LNCaP clone FGC (cell line): ENCODE measurements at regions not wholly inside any gene's neighbourhood (a gene's known extent, or its start where the extent isn't known, plus 50 kb on each side); places are given as distances from the start of the nearest gene placed in this dataset.

ENCODE experiments used
- DNase-seq: peaks from one replicate; pipeline ENCODE4 v3.0.0-alpha.2; 2011; ENCODE audit warnings: low read depth
- H3K4me3 ChIP-seq: 2 replicates; pipeline ENCODE4 v1.5.1; 2011; ENCODE audit warnings: mild to moderate bottlenecking, low read depth, low read length, control low read depth
- CTCF ChIP-seq: IDR thresholded peaks from 2 replicates; pipeline ENCODE4 v1.5.1; 2012; ENCODE audit warnings: mild to moderate bottlenecking; ENCODE audit not compliant: control insufficient read depth, insufficient read depth; ENCODE audit errors: extremely low read depth

GRCh38 chr4:126137782-126138170 lies 823.0 kb downstream of the FAT4 start:
- no peak for TF ChIP-seq CTCF

GRCh38 chr4:126144543-126145237 lies 829.9 kb downstream of the FAT4 start:
- no peak for TF ChIP-seq CTCF
- DNase-seq, result no peak
- H3K4me3 ChIP-seq, result no peak overlapping the region

More at GRCh38 chr4:126137782-126138170, 823.0 kb downstream of the FAT4 start:
- no peak for DNase-seq
- no peak overlapping the region for H3K4me3 ChIP-seq

GRCh38 chr4:126168484-126168883 lies 853.7 kb downstream of the FAT4 start:
- no peak for TF ChIP-seq CTCF
- H3K4me3 ChIP-seq, result no peak overlapping the region
- DNase-seq, result no peak

- DNase-seq, result no peak
- no peak overlapping the region for H3K4me3 ChIP-seq
- no peak for TF ChIP-seq CTCF
These were observed 857.4 kb downstream of the FAT4 start for GRCh38 chr4:126172126-126172525.

GRCh38 chr4:126174627-126175026 lies 859.9 kb downstream of the FAT4 start:
- no peak for TF ChIP-seq CTCF
- H3K4me3 ChIP-seq, result no peak overlapping the region
- no peak for DNase-seq

- no peak overlapping the region for H3K4me3 ChIP-seq
- no peak for DNase-seq
- no peak for TF ChIP-seq CTCF
These were observed 865.9 kb downstream of the FAT4 start for GRCh38 chr4:126180642-126181041.

GRCh38 chr4:126182336-126182735 lies 867.6 kb downstream of the FAT4 start:
- no peak for TF ChIP-seq CTCF
- no peak overlapping the region for H3K4me3 ChIP-seq
- no peak for DNase-seq
